ENCODE measurements at regions not wholly inside any gene's neighbourhood (a gene's known extent, or its start where the extent isn't known, plus 50 kb on each side); places are given as distances from the start of the nearest gene placed in this dataset.

- Histone ChIP-seq H3K9me3 (ENCODE audit: control insufficient read depth, insufficient read depth, low read length) (no peaks in the 10 kb centered on the region), H4K91ac (ENCODE audit: insufficient read depth, low read depth, low read length) (no peak overlapping the region), H3K4ac (ENCODE audit: low read depth, low read length) (no peak overlapping the region), H2BK120ac (ENCODE audit: low read depth, low read length) (no peak overlapping the region), H3K4me2 (ENCODE audit: low read depth, low read length) (no peak overlapping the region), H2AK5ac (ENCODE audit: low read depth, low read length) (no peak overlapping the region), H3K36me3 (ENCODE audit: control insufficient read depth, insufficient read depth, low read length) (no peaks in the 10 kb centered on the region), H3K18ac (ENCODE audit: low read depth, low read length) (no peak overlapping the region), H3K56ac (ENCODE audit: extremely low read depth, insufficient read depth, low read length) (no peak overlapping the region), H2BK20ac (ENCODE audit: low read depth, low read length) (no peak overlapping the region), H3K27me3 (ENCODE audit: control insufficient read depth, insufficient read depth, low read length) (no peaks in the 10 kb centered on the region), H2AK9ac (replicated peaks; ENCODE audit: low read depth, low read length, poor library complexity) (no peak overlapping the region), H4K5ac (ENCODE audit: low read depth, low read length) (no peak overlapping the region), H3K27ac (ENCODE audit: insufficient read depth, low read length) (no peak overlapping the region), H3K9ac (ENCODE audit: low read depth, low read length) (no peak overlapping the region), H3K14ac (replicated peaks; ENCODE audit: low read depth, low read length) (no peak overlapping the region), H2BK5ac (ENCODE audit: low read depth, low read length, poor library complexity, severe bottlenecking) (no peak overlapping the region), H4K20me1 (ENCODE audit: insufficient read depth, low read length) (no peaks in the 10 kb centered on the region), H3K4me1 (ENCODE audit: control insufficient read depth, insufficient read depth, low read length) (no peaks in the 10 kb centered on the region), H3K4me3 (ENCODE audit: insufficient read depth, low read depth, low read length) (no peak overlapping the region), H3K23ac (ENCODE audit: low read depth, low read length) (no peak overlapping the region), H2BK15ac (ENCODE audit: low read depth, low read length) (no peak overlapping the region), H3K9me1 (ENCODE audit: insufficient read depth, low read length) (no peaks in the 10 kb centered on the region), H2AFZ (replicated peaks; ENCODE audit: low read length, poor library complexity) (no peak overlapping the region), H4K8ac (ENCODE audit: low read depth in 2 of 2, low read length in 2 of 2) (no peak overlapping the region), H3K79me1 (ENCODE audit: low read depth in 1 of 2, low read length in 2 of 2) (no peaks in the 10 kb centered on the region)
- ChIA-PET POLR2A (ENCODE audit: unreplicated experiment) (no interaction called here), CTCF (interaction anchor here (1.4 kb wide), 1 partner anchor 602 kb away, joined by 4 read pairs; no protein-coding TSS in a partner anchor)
- no peak for DNase-seq
- no CpG with 5 or more reads among the region's 4 CpGs for WGBS, 2 experiments (ENCODE audit: extremely low coverage in 2 of 2, insufficient read length in 1 of 2)
- dilution Hi-C loops (cut with HindIII; ENCODE audit: low sequenced_read_pairs, unreplicated experiment), result no loop called here
- in situ Hi-C loops (cut with MboI; ENCODE audit: low sequenced_read_pairs), result no loop called here
- ATAC-seq (ENCODE audit: low read depth), result no peak
- TF ChIP-seq CHD1 (IDR thresholded peaks at IDR 0.05; ENCODE audit: low read depth, low read length), result no peak
- TF ChIP-seq USF2 (IDR thresholded peaks at IDR 0.05; ENCODE audit: low read depth, low read length), result no peak
- no peak for TF ChIP-seq RAD21 (IDR thresholded peaks at IDR 0.05; ENCODE audit: low read length)
- no peak for TF ChIP-seq MAFK (IDR thresholded peaks at IDR 0.05; ENCODE audit: low read depth, low read length)
- TF ChIP-seq MXI1 (IDR thresholded peaks at IDR 0.05; ENCODE audit: borderline replicate concordance, low read depth, low read length), result no peak
- no peak for TF ChIP-seq CEBPB (IDR thresholded peaks at IDR 0.05; ENCODE audit: low read depth, low read length)
- no peak for TF ChIP-seq ELK1 (IDR thresholded peaks at IDR 0.05; ENCODE audit: borderline replicate concordance, low read depth, low read length)
- TF ChIP-seq FOS (IDR thresholded peaks at IDR 0.05; ENCODE audit: low read depth, low read length), result no peak
- no peak for TF ChIP-seq NFE2L2 (IDR thresholded peaks at IDR 0.05; ENCODE audit: low read depth, low read length)
- no peak for TF ChIP-seq RCOR1 (IDR thresholded peaks at IDR 0.05; ENCODE audit: insufficient replicate concordance, low read length)
- no peak for TF ChIP-seq CTCF (conservative IDR thresholded peaks at IDR 0.05; ENCODE audit: low read depth, low read length)
- TF ChIP-seq MAZ (IDR thresholded peaks at IDR 0.05; ENCODE audit: borderline replicate concordance, low read depth, low read length), result no peak
- no peak for TF ChIP-seq SMC3 (IDR thresholded peaks at IDR 0.05; ENCODE audit: low read depth, low read length)
- TF ChIP-seq BHLHE40 (IDR thresholded peaks at IDR 0.05; ENCODE audit: low read depth, low read length), result no peak
- no peak for TF ChIP-seq POLR2A (IDR thresholded peaks at IDR 0.05; ENCODE audit: low read depth, low read length)
- TF ChIP-seq RFX5 (IDR thresholded peaks at IDR 0.05; ENCODE audit: low read depth, low read length), result no peak
- BruUV-seq (replicated peaks), result no TSS peak
- intact Hi-C loops (cut with micrococcal nuclease), result no loop called here
Observed at GRCh38 chr12:59142183-59142790, 222.0 kb upstream of the LRIG3 start.

Data from IMR-90 (cell line).